NCI-H510A treated with DMSO at 0.1 percent for 48 hours (cell line): ENCODE measurements at regions not wholly inside any gene's neighbourhood (a gene's known extent, or its start where the extent isn't known, plus 50 kb on each side); places are given as distances from the start of the nearest gene placed in this dataset.

Experiments
- DNase-seq: peaks from one replicate; lab custom pipeline; 2025; lab: John Stamatoyannopoulos, UW

- DNase-seq, result no peak
Observed at GRCh38 chr1:238546118-238546517, 655.4 kb upstream of the ZP4 start.

DNA sequence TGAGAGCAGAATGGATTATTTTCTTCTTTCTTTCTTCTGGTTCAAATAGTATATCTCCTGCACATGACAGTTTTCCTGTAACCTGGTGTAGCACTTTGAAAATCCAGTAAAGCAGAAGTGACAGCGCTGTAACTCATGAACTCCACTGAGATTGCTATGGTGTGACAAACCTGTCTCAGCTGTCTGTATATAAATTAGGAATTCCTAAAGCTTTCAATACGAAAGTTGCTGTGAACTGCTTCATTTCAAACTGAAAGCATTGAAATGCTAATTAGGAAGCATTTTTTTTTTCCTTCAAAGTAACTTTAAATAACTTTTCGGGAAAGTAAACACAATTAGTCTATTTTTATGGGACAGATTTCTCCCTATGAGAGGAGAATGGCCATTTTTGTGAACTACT lies 646.9 kb upstream of the ZP4 start:
- no peak for DNase-seq

GRCh38 chr1:238530209-238530851 lies 639.6 kb upstream of the ZP4 start:
- DNase-seq, result no peak

DNA sequence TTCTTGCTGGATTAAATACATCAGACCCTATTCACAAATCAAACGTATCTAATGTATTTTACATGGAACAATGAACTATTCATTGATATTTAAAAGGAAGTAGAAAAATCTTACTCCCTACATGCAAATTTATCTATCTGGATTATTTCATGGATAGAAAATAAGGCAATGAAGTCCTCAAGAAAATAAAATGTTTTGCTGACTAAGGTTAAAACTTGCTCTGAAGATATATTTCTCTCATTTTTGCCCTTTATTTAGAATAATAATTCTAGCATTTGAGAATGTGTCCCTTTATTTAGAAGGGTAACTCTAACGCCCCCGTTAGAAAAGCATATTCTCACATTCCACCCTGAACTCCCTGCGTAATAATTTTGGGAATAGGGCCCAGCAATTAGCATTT lies 627.0 kb upstream of the ZP4 start:
- DNase-seq, result no peak

DNA sequence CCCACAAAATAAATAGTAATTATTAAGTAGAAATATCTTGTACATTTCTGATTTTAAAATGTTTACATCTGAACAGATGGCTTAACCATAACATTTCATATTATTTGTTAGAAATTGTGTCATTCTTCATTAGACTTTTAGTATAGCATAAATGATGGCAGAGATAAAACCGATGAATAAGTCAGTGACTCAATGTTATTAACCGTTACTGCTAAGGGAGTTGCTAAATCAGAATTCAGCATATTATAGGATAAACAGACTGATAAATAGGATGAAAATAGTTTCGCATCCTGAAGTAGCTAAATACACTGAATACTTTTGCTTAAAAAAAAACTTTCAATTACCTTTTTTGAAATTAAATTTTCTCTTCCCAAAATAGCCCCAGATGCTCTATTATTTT lies 610.6 kb upstream of the ZP4 start:
- DNase-seq, result no peak

DNA sequence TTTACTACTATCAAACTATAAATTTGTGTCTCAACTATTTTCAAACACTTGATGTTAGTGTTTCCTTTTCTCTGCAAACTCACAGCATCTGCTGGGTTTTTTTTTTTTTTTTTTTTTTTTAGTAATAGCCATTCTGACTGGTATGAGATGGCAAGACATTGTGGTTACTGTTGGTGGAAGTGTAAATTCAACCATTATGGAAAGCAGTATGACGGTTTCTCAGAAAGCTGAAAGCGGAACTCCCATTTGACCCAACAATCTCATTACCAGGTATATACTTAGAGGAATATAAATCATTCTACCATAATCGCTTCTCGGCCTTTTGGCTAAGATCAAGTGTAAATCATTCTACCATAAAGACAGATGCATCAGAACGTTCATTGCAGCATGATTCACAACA lies 608.3 kb upstream of the ZP4 start:
- no peak for DNase-seq

GRCh38 chr1:238492271-238492670 lies 601.5 kb upstream of the ZP4 start:
- DNase-seq, result no peak

DNA sequence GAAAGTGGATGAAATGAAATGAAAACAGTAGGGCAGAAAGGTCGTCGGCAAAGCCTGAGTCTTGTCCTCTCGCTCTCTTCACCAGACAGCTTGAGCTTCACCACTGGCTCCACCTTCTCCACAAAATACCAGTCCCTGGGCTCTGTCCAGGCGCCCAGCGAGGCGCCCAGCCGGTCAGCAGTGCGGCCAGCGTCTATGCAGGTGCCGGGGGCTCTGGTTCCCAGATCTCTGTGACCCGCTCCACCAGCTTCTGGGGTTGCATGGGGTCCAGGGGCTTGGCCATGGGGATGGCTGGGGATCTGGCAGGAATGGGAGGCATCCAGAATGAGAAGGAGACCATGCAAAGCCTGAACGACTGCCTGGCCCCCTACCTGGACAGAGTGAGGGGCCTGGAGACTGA lies 600.5 kb upstream of the ZP4 start:
- no peak for DNase-seq

DNA sequence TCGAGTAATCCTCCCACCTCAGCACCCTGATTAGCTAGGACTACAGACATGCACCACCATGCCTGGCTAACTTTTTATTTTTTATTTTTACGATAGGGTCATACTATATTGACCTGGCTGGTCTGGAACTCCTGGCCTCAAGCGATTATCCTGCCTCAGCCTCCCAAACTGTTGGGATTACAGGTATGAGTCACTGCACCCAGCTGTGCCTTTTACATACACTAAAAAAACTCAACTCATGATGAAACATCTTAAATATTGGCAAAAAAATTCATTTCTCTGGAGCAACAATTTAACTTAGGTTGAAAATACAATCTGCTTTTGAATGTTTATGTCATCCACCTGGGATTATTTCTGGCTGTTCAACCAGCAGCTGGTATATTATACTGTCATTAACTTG lies 598.3 kb upstream of the ZP4 start:
- DNase-seq, result no peak

DNA sequence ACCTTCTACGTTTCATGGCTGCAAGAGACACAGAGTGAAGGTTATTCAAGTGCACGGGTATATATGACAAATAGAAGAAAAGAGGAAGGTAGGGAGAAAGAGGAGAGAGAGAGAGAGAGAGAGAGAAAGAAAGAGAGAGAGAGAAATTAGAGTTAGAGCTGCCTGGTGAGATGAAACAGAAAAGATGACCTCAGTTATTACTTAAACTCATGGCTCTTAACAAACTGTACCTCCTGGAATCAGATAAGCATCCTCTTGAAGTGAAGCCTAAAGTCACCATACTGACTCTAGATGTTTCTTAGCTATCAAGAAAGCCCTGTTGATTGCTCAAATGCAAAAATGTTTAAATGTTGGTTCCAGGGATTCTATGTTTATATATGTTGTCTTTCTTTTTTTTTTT lies 597.7 kb upstream of the ZP4 start:
- DNase-seq, result no peak

GRCh38 chr1:238487931-238488330 lies 597.2 kb upstream of the ZP4 start:
- no peak for DNase-seq

GRCh38 chr1:238485912-238486209 lies 595.1 kb upstream of the ZP4 start:
- DNase-seq, result no peak

- no peak for DNase-seq
Observed at GRCh38 chr1:238485057-238485911, 594.6 kb upstream of the ZP4 start.

GRCh38 chr1:238484121-238484520 lies 593.4 kb upstream of the ZP4 start:
- DNase-seq, result no peak

DNA sequence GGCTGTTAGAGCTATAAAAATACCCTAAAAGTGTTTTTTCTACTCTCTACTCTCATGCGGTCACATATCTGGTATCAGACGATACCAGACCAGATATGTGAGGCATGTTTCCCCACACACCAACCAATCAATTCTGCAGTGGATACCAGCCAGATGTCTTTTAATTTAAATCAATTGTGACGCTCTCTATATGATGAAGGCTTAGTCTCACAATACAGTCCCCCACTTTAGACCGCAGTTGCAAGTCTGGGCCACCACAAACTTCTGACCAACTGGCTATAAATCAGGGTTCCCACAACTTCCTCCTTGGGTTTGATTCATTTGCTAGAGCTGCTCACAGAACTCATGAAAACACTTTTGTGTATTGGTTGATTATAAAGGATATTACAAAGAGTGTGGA lies 586.1 kb upstream of the ZP4 start:
- no peak for DNase-seq

DNA sequence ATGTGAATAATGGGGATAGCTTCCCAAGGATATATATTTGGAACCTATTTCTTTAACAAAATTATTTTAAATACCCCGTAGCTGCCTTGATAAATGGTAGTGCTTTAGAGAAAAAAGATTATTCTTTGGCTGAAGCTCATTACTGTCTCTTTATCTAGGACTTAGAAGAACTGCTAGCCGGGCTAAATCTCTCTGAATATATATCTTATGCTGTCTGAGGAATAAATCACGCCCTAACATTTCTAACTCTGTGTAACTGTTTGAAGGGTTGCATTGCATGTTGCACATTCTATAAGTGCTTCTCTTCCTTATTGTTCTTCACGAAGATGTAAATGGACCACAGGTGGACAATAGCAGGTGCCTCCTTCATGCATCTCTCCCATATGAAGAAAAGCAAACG lies 585.0 kb upstream of the ZP4 start:
- no peak for DNase-seq

- DNase-seq, result no peak
Observed at GRCh38 chr1:238474263-238474662, 583.5 kb upstream of the ZP4 start.

GRCh38 chr1:238469146-238469631 lies 578.5 kb upstream of the ZP4 start:
- DNase-seq, result no peak

DNA sequence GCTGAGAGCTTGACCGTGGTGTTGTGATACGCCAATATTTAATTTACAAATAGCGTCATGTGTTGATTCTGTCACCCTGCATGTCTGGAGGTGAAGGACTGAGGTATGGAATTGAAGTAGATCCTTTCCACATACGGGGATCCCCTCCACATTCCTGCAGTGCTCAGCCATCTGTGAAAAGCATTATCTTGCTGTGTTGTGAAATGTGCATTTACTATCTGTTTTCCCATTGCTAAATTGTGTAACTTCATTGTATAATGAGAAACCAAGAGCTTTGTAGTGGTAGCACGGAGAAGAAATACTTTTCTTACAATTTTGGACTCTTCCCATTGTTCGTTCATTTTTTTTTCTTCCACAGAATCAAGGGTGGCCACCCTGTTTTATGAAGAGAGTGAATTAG lies 577.3 kb upstream of the ZP4 start:
- DNase-seq, result no peak

DNA sequence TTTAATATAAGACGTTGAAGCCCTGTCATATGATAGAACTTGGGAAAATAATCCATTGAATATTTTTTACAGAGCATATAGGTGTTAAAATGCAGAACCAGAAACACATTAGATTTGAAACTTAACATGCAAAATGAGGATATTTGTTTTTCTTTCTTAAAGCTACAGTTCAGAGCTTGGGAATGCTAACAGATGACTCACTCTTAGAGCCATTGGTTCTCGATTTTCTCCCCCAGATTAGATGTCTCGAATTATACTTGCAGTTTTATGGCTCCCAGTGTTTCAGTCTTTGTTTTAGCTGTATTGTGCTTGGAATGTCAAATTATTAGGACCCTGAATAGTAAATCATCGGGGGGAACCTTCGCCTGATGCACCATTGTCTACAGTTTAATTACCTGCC lies 575.7 kb upstream of the ZP4 start:
- DNase-seq, result no peak

DNA sequence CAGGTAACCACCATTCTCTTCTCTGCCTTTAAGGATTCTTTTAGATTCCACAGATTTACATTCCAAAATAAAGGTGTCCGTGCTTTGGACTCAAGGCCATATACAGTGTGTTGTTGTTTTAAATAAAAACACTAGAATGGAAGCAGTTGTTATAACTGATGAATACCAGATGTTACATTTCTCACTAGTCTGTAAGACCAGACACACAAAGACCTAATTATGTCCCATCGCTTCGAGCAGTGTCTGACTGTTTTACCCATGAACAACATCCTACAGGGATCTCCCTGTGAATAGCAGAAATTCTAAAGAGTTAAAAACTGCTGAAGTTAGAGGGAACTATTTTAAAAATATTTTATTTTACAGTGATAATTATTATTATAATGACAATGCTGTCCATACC lies 574.7 kb upstream of the ZP4 start:
- no peak for DNase-seq

DNA sequence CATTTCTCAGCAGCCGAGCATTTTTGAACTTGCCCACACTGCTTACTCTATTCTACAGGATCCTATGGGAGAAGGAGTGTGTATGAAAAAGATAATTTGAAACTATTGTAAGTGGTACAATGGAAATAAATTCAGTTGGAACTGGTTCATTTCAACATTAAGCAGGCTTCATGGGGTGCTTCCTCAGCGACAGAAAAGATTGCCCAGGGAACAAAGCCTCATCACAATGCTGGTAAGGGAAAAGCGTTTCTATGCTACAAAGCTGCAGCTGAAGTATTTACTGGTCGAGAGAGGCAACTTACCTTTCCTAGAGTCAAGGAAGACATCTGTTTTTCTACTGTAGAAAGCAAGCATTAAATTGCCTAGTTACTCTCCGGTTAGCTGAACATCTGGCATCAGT lies 568.2 kb upstream of the ZP4 start:
- DNase-seq, result no peak

DNA sequence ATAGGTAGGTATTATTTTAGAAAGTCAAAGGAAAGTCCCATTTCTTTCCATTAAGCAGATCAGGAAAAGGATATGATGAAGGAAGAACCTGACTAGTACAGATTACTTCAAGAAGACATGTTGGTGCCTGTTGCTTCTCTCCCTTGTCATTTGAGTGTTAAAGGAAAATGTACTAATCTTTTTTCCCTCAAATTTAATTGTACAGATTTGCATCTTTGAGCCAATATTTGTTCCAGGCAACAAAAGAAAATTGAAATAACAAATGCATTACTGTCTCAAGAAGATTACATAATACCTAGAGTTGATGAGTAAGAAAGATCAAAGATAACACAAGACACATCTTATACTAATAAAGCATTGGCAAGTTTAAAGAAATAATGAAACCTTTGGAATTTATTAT lies 566.9 kb upstream of the ZP4 start:
- DNase-seq, result no peak

DNA sequence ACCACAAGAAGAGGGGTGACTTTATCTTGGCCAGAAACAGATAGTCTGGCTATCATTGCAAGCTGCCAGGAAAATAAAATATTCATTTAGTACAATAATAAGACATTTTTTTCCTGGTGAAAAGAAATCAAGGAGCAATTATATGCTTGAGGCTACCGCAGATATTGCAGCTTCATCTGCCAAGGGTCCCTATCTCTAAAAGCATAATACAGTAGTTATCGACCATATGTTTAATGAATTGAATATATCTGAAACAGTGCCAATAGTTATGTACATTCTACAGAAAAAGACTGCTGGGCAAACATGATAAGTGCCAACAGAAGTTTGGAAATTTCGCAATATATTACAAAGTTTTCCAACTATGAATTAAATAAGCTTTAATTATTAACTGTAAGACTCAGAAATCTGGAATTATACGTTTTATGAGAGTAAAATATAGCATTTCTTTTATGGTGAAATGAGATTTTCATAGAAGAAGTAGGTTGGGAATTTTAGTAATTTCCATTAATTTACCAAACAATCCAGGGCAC lies 561.1 kb upstream of the ZP4 start:
- DNase-seq, result no peak
